SH-SY5Y (cell line): ENCODE measurements at regions not wholly inside any gene's neighbourhood (a gene's known extent, or its start where the extent isn't known, plus 50 kb on each side); places are given as distances from the start of the nearest gene placed in this dataset.

Source experiments
- GATA2 ChIP-seq: IDR thresholded peaks from 2 replicates; pipeline ENCODE4 v1.6.1; 2011; ENCODE audit warnings: mild to moderate bottlenecking, low read depth, low read length
- GATA3 ChIP-seq: IDR thresholded peaks from 2 replicates; pipeline ENCODE4 v1.6.1; 2011; ENCODE audit warnings: low read depth, mild to moderate bottlenecking, low read length, moderate library complexity

DNA sequence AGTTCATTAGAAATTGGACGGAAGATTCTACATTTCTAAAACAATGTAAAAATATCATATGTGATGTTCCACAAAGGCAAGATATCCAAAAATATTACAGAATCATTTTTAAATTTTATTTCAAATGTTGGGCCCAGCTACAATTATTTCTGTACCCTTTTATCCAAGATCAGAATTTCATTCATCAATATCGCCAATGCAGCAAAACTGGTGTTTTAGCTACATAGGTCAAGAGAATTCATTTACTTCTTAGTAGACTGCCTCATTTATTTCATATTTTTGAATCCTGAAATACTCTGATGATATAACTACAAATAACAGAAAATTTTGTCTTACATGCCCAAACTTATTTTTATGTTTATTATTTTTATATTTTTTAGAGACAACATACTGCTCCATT lies 143.1 kb downstream of the CMPK2 start:
- TF ChIP-seq GATA2 (no peak), GATA3 (no peak)
